Endometrium (tissue), 2 donors: ENCODE measurements at regions not wholly inside any gene's neighbourhood (a gene's known extent, or its start where the extent isn't known, plus 50 kb on each side); places are given as distances from the start of the nearest gene placed in this dataset.

Source experiments
- FAIRE-seq: peaks from 2 replicates; lab custom pipeline; 2012; peaks lifted over from hg19 to GRCh38; lab: Jason Lieb, UNC
- donor health status: control.
- donor health status: control.

GRCh38 chrX:141759238-141759637, 60.7 kb upstream of the SPANXD start:
- FAIRE-seq, result peak; percentile 75

DNA sequence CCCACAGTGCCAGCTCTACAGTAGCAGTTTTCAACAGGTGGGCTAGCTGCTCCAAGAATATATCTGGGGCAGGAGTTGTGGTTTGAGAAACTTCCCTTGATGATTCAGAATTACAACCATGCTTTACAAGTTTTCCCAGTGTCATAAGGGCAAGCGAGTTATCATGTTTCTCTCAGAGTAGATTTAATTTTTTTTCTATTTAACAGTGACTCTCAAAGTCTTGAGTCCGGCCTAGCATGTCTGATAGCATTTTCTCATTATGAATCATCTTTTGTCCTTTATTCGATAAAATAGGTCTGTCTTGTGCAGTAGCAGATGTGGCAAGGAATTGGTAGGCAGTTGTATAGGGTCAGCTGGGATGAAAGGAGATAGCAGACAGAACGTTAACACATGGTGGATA, 62.2 kb upstream of the SPANXD start:
- no peak for FAIRE-seq

DNA sequence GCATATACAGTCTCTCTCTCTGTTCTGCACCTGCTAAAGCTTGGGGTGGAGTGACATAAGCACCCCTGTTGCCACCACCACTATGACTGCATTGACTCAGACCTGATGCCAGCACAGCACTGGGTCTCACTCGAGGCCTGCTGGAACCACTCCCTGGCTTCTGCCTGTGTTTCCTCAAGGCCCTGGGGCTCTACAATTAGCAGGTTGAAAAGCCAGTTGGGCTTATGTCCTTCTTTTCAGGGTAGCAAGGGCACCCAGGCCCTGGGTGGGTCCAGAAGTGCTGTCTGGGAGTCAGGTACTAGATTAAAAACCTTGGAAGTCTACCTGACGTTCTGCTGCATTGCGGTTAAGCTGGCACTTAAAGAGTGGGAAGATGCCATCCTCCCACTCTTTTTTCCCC, 50.5 kb upstream of the MAGEC3 start:
- no peak for FAIRE-seq
